GM12865 (cell line): ENCODE measurements at regions not wholly inside any gene's neighbourhood (a gene's known extent, or its start where the extent isn't known, plus 50 kb on each side); places are given as distances from the start of the nearest gene placed in this dataset.

Experiments used
- DNase-seq: peaks from one replicate; pipeline ENCODE4 v3.0.0; 2010; ENCODE audit warnings: low read depth
- H3K4me3 ChIP-seq: 2 replicates; pipeline ENCODE4 v1.5.1; 2011; ENCODE audit warnings: mild to moderate bottlenecking, low read depth, low read length, control low read depth
- CTCF ChIP-seq: IDR thresholded peaks from 2 replicates; pipeline ENCODE4 v1.5.1; 2011; ENCODE audit warnings: low read length, control low read depth, low read depth, inconsistent platforms; ENCODE audit not compliant: insufficient read depth; ENCODE audit errors: missing control alignments

GRCh38 chr7:13581097-13581496 is 408.4 kb downstream of the ETV1 start:
- no peak for DNase-seq
- no peak for TF ChIP-seq CTCF
- H3K4me3 ChIP-seq = no peak overlapping the region

GRCh38 chr7:13593854-13594253 is 395.6 kb downstream of the ETV1 start:
- DNase-seq = no peak
- TF ChIP-seq CTCF = no peak

GRCh38 chr7:13602036-13602435 is 387.4 kb downstream of the ETV1 start:
- no peak overlapping the region for H3K4me3 ChIP-seq
- TF ChIP-seq CTCF = no peak
- no peak for DNase-seq

More at GRCh38 chr7:13593854-13594253, 395.6 kb downstream of the ETV1 start:
- H3K4me3 ChIP-seq = no peak overlapping the region

- DNase-seq = no peak
- H3K4me3 ChIP-seq = no peak overlapping the region
- TF ChIP-seq CTCF = no peak
These were observed 386.4 kb downstream of the ETV1 start for GRCh38 chr7:13603016-13603415.

GRCh38 chr7:13603661-13604060 is 385.8 kb downstream of the ETV1 start:
- no peak overlapping the region for H3K4me3 ChIP-seq
- TF ChIP-seq CTCF = no peak
- no peak for DNase-seq

- DNase-seq = no peak
- H3K4me3 ChIP-seq = no peak overlapping the region
These were observed 385.3 kb downstream of the ETV1 start for GRCh38 chr7:13604178-13604577.

More at GRCh38 chr7:13604178-13604577, 385.3 kb downstream of the ETV1 start:
- no peak for TF ChIP-seq CTCF
